Right lobe of liver (tissue), 4 donors: ENCODE measurements at regions not wholly inside any gene's neighbourhood (a gene's known extent, or its start where the extent isn't known, plus 50 kb on each side); places are given as distances from the start of the nearest gene placed in this dataset.

ENCODE experiments used
- CTCF ChIP-seq, 4 donors: fragments of 200-600 bp in 3 of 4; fragments of 450-650 bp in 1 of 4; IDR thresholded peaks; one replicate each; pipeline versions ENCODE4 v1.5.1 to v1.8.0; 2016 to 2022; ENCODE audit warnings: antibody characterized with exemption in 4 of 4, mild to moderate bottlenecking in 2 of 4
- POLR2A ChIP-seq: fragments of 450-650 bp; IDR thresholded peaks from one replicate; pipeline ENCODE4 v1.6.1; 2017; ENCODE audit warnings: antibody characterized with exemption, mild to moderate bottlenecking
- donor health status: DM: no; HTN: no; CAD: no.
- donor health status: DM: no; HTN: no; CAD: no.
- donor health status: DM: no; HTN: yes; CAD: no.

DNA sequence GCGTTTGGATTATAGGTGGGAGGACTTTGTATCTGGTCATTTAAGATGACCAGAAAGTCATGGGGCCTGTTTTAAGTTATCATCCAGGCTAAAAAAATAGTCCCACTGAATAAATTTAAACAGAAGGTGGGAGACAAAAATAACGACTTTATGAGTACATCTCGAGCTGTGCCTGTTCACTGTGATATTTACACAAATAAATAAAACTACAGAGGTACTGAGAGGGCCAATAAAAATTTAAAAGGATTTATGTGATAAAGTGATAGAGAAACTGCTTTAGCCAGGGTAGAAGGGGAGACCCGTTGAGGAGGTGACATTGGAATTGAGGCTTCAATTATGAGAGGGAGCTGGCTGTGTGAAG is 53.4 kb upstream of the PMEPA1 start:
- no peak for TF ChIP-seq CTCF (IDR thresholded peaks at IDR 0.05)
- TF ChIP-seq POLR2A: no peak
